Endothelial cell of umbilical vein (primary cell): ENCODE measurements at regions not wholly inside any gene's neighbourhood (a gene's known extent, or its start where the extent isn't known, plus 50 kb on each side); places are given as distances from the start of the nearest gene placed in this dataset.

Experiments used
- BruUV-seq: library from RNA; stranded (reverse); fragments of 400-500 nt; replicated peaks from 2 replicates; lab custom pipeline; 2021; lab: Mats Ljungman, UMichigan
- CTCF ChIA-PET: fragments of 300-600, 350-600 bp; sonication (Branson Sonifier 250); formaldehyde crosslinking; loops from one replicate; lab custom pipeline; 2021; ENCODE audit warnings: antibody characterized with exemption, inconsistent platforms; lab: Charles Lee
- POLR2A ChIA-PET: fragments of 300-600, 350-600 bp; sonication (Branson Sonifier 250); formaldehyde crosslinking; loops from one replicate; lab custom pipeline; 2021; ENCODE audit warnings: antibody characterized with exemption, inconsistent platforms; lab: Charles Lee
- DNase-seq: peaks from one replicate; pipeline ENCODE4 v3.0.0-alpha.2; 2011; ENCODE audit warnings: low read depth, low spot score
- FAIRE-seq: peaks from 2 replicates; lab custom pipeline; 2011; peaks lifted over from hg19 to GRCh38; lab: Jason Lieb, UNC
- H2AFZ ChIP-seq: 2 replicates; pipeline ENCODE4 v1.6.0; 2012; ENCODE audit warnings: low read depth, low read length, control low read depth, inconsistent platforms
- H3K27ac ChIP-seq: 2 replicates; pipeline ENCODE4 v1.5.1; 2011; ENCODE audit warnings: low read depth, mild to moderate bottlenecking, control low read depth, low read length, moderate library complexity; ENCODE audit not compliant: insufficient read depth
- H3K27me3 ChIP-seq, 2 experiments: 2 replicates each; pipeline versions ENCODE4 v1.6.0 to v1.6.1; 2011; ENCODE audit warnings: low read length in 2 of 2, mixed read lengths in 1 of 2; ENCODE audit not compliant: control insufficient read depth in 2 of 2, insufficient read depth in 2 of 2
- H3K36me3 ChIP-seq, 2 experiments: 2 replicates in 1 of 2; 3 replicates in 1 of 2; pipeline ENCODE4 v1.5.1; 2011; ENCODE audit warnings: low read length in 2 of 2, mild to moderate bottlenecking in 1 of 2, moderate library complexity in 1 of 2; ENCODE audit not compliant: control insufficient read depth in 2 of 2, insufficient read depth in 2 of 2; ENCODE audit errors: extremely low read depth in 1 of 2
- H3K4me1 ChIP-seq: 3 replicates; pipeline ENCODE4 v1.5.1; 2011; ENCODE audit warnings: mild to moderate bottlenecking, low read length; ENCODE audit not compliant: control insufficient read depth, insufficient read depth; ENCODE audit errors: extremely low read depth
- H3K4me2 ChIP-seq: 2 replicates; pipeline ENCODE4 v1.6.1; 2011; ENCODE audit warnings: low read length, control low read depth, mixed read lengths; ENCODE audit not compliant: insufficient read depth
- H3K4me3 ChIP-seq, 3 experiments: fragments of 200-600 bp in 1 of 3; sonication (generic), shearing (Covaris generic) in 1 of 3; replicated peaks in 1 of 3; 2 replicates each; pipeline ENCODE4 v1.5.1; 2011 to 2016; ENCODE audit warnings: control low read depth in 3 of 3, low read length in 3 of 3, mild to moderate bottlenecking in 2 of 3, inconsistent platforms in 1 of 3, low read depth in 1 of 3, moderate library complexity in 1 of 3; ENCODE audit not compliant: insufficient read depth in 1 of 3
- H3K79me2 ChIP-seq: 2 replicates; pipeline ENCODE4 v1.6.0; 2012; ENCODE audit warnings: low read length, inconsistent platforms; ENCODE audit not compliant: control insufficient read depth, insufficient read depth
- H3K9ac ChIP-seq: replicated peaks from 2 replicates; pipeline ENCODE3; 2011; ENCODE audit warnings: low read length, control low read depth; ENCODE audit not compliant: insufficient read depth; ENCODE audit errors: extremely low read depth
- H3K9me1 ChIP-seq: replicated peaks from 3 replicates; pipeline ENCODE4 v1.6.0; 2011; ENCODE audit warnings: mild to moderate bottlenecking, low read length; ENCODE audit not compliant: control insufficient read depth, insufficient read depth; ENCODE audit errors: extremely low read depth
- H3K9me3 ChIP-seq: replicated peaks from 2 replicates; pipeline ENCODE4 v1.5.1; 2012; ENCODE audit warnings: low read length, inconsistent platforms; ENCODE audit not compliant: control insufficient read depth, insufficient read depth
- H4K20me1 ChIP-seq: replicated peaks from 2 replicates; pipeline ENCODE3; 2011; ENCODE audit warnings: mild to moderate bottlenecking, low read length; ENCODE audit not compliant: control insufficient read depth, insufficient read depth; ENCODE audit errors: extremely low read depth
- CTCF ChIP-seq, 2 donors: IDR thresholded peaks; 1 replicate in 1 of 2; 2 replicates in 1 of 2; pipeline ENCODE4 v1.5.1; 2011; ENCODE audit warnings: low read length in 2 of 2, mild to moderate bottlenecking in 2 of 2, moderate library complexity in 2 of 2, control low read depth in 1 of 2, inconsistent platforms in 1 of 2, low read depth in 1 of 2; ENCODE audit not compliant: insufficient read depth in 1 of 2; ENCODE audit errors: extremely low read depth in 1 of 2
- EZH2 ChIP-seq: IDR thresholded peaks from 2 replicates; pipeline ENCODE4 v1.6.1; 2012; ENCODE audit warnings: borderline replicate concordance, low read depth, mild to moderate bottlenecking, moderate library complexity, low read length, inconsistent platforms; ENCODE audit not compliant: severe bottlenecking
- FOS ChIP-seq: IDR thresholded peaks from 2 replicates; pipeline ENCODE4 v1.6.1; 2011; ENCODE audit warnings: mild to moderate bottlenecking, low read length, moderate library complexity, borderline replicate concordance; ENCODE audit not compliant: insufficient read depth
- GATA2 ChIP-seq: IDR thresholded peaks from 2 replicates; pipeline ENCODE4 v1.7.0; 2011; ENCODE audit warnings: low read depth, mild to moderate bottlenecking, moderate library complexity, mixed read lengths, low read length; ENCODE audit not compliant: insufficient read length, insufficient read depth
- JUN ChIP-seq: IDR thresholded peaks from 2 replicates; pipeline ENCODE4 v1.6.1; 2011; ENCODE audit warnings: borderline replicate concordance, low read depth; ENCODE audit not compliant: insufficient read length, insufficient read depth
- MYC ChIP-seq: IDR thresholded peaks from one replicate; pipeline ENCODE4 v1.6.1; 2011; ENCODE audit warnings: mild to moderate bottlenecking, low read depth, low read length
- POLR2A ChIP-seq: IDR thresholded peaks from 2 replicates; pipeline ENCODE4 v1.6.1; 2012; ENCODE audit warnings: low read depth, mild to moderate bottlenecking, control low read depth, low read length
- POLR2AphosphoS5 ChIP-seq: IDR thresholded peaks from 2 replicates; pipeline ENCODE4 v1.6.1; 2012; ENCODE audit warnings: low read depth, mild to moderate bottlenecking, control low read depth, low read length, moderate library complexity; ENCODE audit not compliant: insufficient read depth
- dilution Hi-C: fragments of 300-500 bp; cut with MboI; formaldehyde crosslinking; loops from one replicate; pipeline ENCODE4 v1.15.0; 2019; ENCODE audit warnings: low sequenced_read_pairs; ENCODE audit not compliant: extremely low pct_ligation_motif_present
- intact Hi-C: fragments of 100-400 bp; cut with micrococcal nuclease; formaldehyde crosslinking; loops from one replicate; pipeline ENCODE4 v1.10.0; 2022
- TF ChIP-seq, protein P1 (sequence below): IDR thresholded peaks from 2 replicates; pipeline ENCODE4 v1.6.1; 2011; ENCODE audit not compliant: insufficient read depth, insufficient read length

- Histone ChIP-seq H3K27me3 (peaks cover 2 to 4% of the 10 kb centered on the region in 2 experiments), H3K9ac (no peak overlapping the region), H3K4me3 (no peak overlapping the region), H3K79me2 (no peaks in the 10 kb centered on the region), H3K9me1 (no peaks in the 10 kb centered on the region), H3K4me1 (no peaks in the 10 kb centered on the region), H3K9me3 (no peaks in the 10 kb centered on the region), H4K20me1 (no peaks in the 10 kb centered on the region), H3K27ac (no peak overlapping the region), H2AFZ (no peak overlapping the region), H3K36me3 (no peaks in the 10 kb centered on the region), H3K4me2 (no peak overlapping the region)
- TF ChIP-seq FOS: no peak
- TF ChIP-seq EZH2: no peak
- TF ChIP-seq JUN: no peak
- no peak for TF ChIP-seq GATA2
- no peak for TF ChIP-seq POLR2A
- no peak for TF ChIP-seq POLR2AphosphoS5
- no peak for TF ChIP-seq MYC
- TF ChIP-seq, protein P1, sequence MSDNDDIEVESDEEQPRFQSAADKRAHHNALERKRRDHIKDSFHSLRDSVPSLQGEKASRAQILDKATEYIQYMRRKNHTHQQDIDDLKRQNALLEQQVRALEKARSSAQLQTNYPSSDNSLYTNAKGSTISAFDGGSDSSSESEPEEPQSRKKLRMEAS: no peak
- no peak for TF ChIP-seq CTCF (IDR thresholded peaks at IDR 0.05; ENCODE audit: extremely low read depth in 1 of 2, insufficient read depth in 1 of 2, low read depth in 1 of 2, low read length in 2 of 2)
- no peak for FAIRE-seq
- no peak for DNase-seq
- intact Hi-C loops: no loop called here
- dilution Hi-C loops: no loop called here
- BruUV-seq: no TSS peak
- CTCF ChIA-PET: interaction anchor here (0.8 to 1.1 kb wide), 2 partner anchors 11 to 12 kb away, joined by 3 read pairs; no protein-coding TSS in a partner anchor
- POLR2A ChIA-PET: no interaction called here
Observed at GRCh38 chr5:57063773-57064172, 110.1 kb upstream of the GPBP1 start.
